SK-N-SH treated with all-trans-retinoic acid at 6 μM for 48 hours (cell line): ENCODE measurements at regions not wholly inside any gene's neighbourhood (a gene's known extent, or its start where the extent isn't known, plus 50 kb on each side); places are given as distances from the start of the nearest gene placed in this dataset.

Source experiments
- ATAC-seq: fragments of 200-7000 bp; cut with Tn5 transposase; 3 replicates; pipeline ENCODE4 v1.9.1; 2020; ENCODE audit warnings: mild to moderate bottlenecking, moderate library complexity
- BACH2 ChIP-seq: fragments of 250-450 bp; sonication (Bioruptor Pico); IDR thresholded peaks from 2 replicates; pipeline ENCODE4 v1.9.0; 2021; ENCODE audit warnings: mild to moderate bottlenecking, borderline replicate concordance
- CSDC2 ChIP-seq: fragments of 250-450 bp; sonication (Bioruptor Pico); IDR thresholded peaks from 2 replicates; pipeline ENCODE4 v1.5.0; 2020; ENCODE audit warnings: mild to moderate bottlenecking, moderate library complexity
- ESRRG ChIP-seq: fragments of 250-450 bp; sonication (Bioruptor Pico); IDR thresholded peaks from 2 replicates; pipeline ENCODE4 v1.6.1; 2021; ENCODE audit warnings: mild to moderate bottlenecking
- GLIS3 ChIP-seq: fragments of 250-450 bp; sonication (Bioruptor Pico); IDR thresholded peaks from 2 replicates; pipeline ENCODE4 v1.5.0; 2020; ENCODE audit warnings: mild to moderate bottlenecking, moderate library complexity
- ISL1 ChIP-seq: fragments of 250-450 bp; sonication (Bioruptor Pico); IDR thresholded peaks from 2 replicates; pipeline ENCODE4 v2.1.2; 2022; ENCODE audit warnings: mild to moderate bottlenecking, moderate library complexity
- OSR1 ChIP-seq: fragments of 250-450 bp; sonication (Bioruptor Pico); IDR thresholded peaks from 2 replicates; pipeline ENCODE4 v1.8.0; 2022; ENCODE audit warnings: moderate library complexity, mild to moderate bottlenecking, inconsistent platforms
- PPARA ChIP-seq: fragments of 250-450 bp; sonication (Bioruptor Pico); IDR thresholded peaks from 2 replicates; pipeline ENCODE4 v1.5.0; 2020; ENCODE audit warnings: mild to moderate bottlenecking, borderline replicate concordance
- RARB ChIP-seq: fragments of 250-450 bp; sonication (Bioruptor Pico); IDR thresholded peaks from 2 replicates; pipeline ENCODE4 v1.8.0; 2021; ENCODE audit warnings: mild to moderate bottlenecking, moderate library complexity
- SNAI2 ChIP-seq: fragments of 250-450 bp; sonication (Bioruptor Pico); IDR thresholded peaks from 2 replicates; pipeline ENCODE4 v1.5.0; 2020; ENCODE audit warnings: mild to moderate bottlenecking, moderate library complexity
- TCF4 ChIP-seq: fragments of 250-450 bp; sonication (Bioruptor Pico); IDR thresholded peaks from 2 replicates; pipeline ENCODE4 v1.8.0; 2021; ENCODE audit warnings: mild to moderate bottlenecking, moderate library complexity, borderline replicate concordance
- TOX ChIP-seq: fragments of 250-450 bp; sonication (Bioruptor Pico); IDR thresholded peaks from 2 replicates; pipeline ENCODE4 v1.8.0; 2021; ENCODE audit warnings: mild to moderate bottlenecking, moderate library complexity, borderline replicate concordance
- ZC3H10 ChIP-seq: fragments of 250-450 bp; sonication (Bioruptor Pico); IDR thresholded peaks from 2 replicates; pipeline ENCODE4 v1.5.1; 2021; ENCODE audit warnings: mild to moderate bottlenecking, moderate library complexity
- ZFP3 ChIP-seq: fragments of 250-450 bp; sonication (Bioruptor Pico); IDR thresholded peaks from 2 replicates; pipeline ENCODE4 v1.5.0; 2020; ENCODE audit warnings: mild to moderate bottlenecking, moderate library complexity
- ZFP30 ChIP-seq: fragments of 450-650 bp; formaldehyde crosslinking; IDR thresholded peaks from 2 replicates; pipeline ENCODE4 v1.5.0; 2022; ENCODE audit warnings: mild to moderate bottlenecking, moderate library complexity
- ZNF565 ChIP-seq: fragments of 450-650 bp; formaldehyde crosslinking; conservative IDR thresholded peaks from 2 replicates; pipeline ENCODE4 v1.5.0; 2020; ENCODE audit warnings: low read depth, mild to moderate bottlenecking, moderate library complexity
- ZNF70 ChIP-seq: fragments of 450-650 bp; formaldehyde crosslinking; IDR thresholded peaks from 2 replicates; pipeline ENCODE4 v1.5.0; 2020; ENCODE audit warnings: mild to moderate bottlenecking, moderate library complexity
- ZNF8 ChIP-seq: fragments of 450-650 bp; formaldehyde crosslinking; IDR thresholded peaks from 2 replicates; pipeline ENCODE4 v1.5.0; 2020; ENCODE audit warnings: mild to moderate bottlenecking, moderate library complexity
- TF ChIP-seq, protein P1 (sequence below): fragments of 250-450 bp; sonication (Bioruptor Pico); IDR thresholded peaks from 2 replicates; pipeline ENCODE4 v1.8.0; 2020; ENCODE audit warnings: mild to moderate bottlenecking, moderate library complexity, borderline replicate concordance
- TF ChIP-seq, protein P2 (sequence below): fragments of 250-450 bp; sonication (Bioruptor Pico); IDR thresholded peaks from 2 replicates; pipeline ENCODE4 v1.5.1; 2021; ENCODE audit warnings: mild to moderate bottlenecking, moderate library complexity
- TF ChIP-seq, protein P3 (sequence below): fragments of 250-450 bp; sonication (Bioruptor Pico); IDR thresholded peaks from 2 replicates; pipeline ENCODE4 v1.5.0; 2020; ENCODE audit warnings: mild to moderate bottlenecking, moderate library complexity
- TF ChIP-seq, protein P4 (sequence below): fragments of 250-450 bp; sonication (Bioruptor Pico); IDR thresholded peaks from 2 replicates; pipeline ENCODE4 v1.5.1; 2020; ENCODE audit warnings: low read depth, mild to moderate bottlenecking, moderate library complexity

DNA sequence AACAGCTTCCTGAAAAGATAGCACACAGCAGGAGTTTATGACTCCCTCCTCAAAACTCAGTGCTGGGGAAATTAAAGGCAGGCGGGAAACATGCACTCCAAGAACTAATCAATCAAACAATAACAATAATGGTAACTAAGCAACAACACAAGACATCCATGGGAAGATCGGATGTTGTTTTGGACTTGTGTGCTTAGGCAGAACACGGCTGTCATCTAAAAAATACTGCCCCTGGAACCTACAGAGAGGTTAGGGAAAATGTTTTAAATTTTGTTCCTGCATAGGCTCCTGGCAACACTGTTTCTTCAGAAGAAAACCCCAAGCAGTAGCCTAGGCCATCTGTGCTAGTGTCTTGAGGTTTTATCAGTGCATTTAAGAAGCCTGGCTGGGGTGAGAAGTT is 1378.2 kb downstream of the STIM2 start (continued):
- TF ChIP-seq, protein P1, sequence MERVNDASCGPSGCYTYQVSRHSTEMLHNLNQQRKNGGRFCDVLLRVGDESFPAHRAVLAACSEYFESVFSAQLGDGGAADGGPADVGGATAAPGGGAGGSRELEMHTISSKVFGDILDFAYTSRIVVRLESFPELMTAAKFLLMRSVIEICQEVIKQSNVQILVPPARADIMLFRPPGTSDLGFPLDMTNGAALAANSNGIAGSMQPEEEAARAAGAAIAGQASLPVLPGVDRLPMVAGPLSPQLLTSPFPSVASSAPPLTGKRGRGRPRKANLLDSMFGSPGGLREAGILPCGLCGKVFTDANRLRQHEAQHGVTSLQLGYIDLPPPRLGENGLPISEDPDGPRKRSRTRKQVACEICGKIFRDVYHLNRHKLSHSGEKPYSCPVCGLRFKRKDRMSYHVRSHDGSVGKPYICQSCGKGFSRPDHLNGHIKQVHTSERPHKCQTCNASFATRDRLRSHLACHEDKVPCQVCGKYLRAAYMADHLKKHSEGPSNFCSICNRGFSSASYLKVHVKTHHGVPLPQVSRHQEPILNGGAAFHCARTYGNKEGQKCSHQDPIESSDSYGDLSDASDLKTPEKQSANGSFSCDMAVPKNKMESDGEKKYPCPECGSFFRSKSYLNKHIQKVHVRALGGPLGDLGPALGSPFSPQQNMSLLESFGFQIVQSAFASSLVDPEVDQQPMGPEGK (CRISPR knock-in tag), result no peak
- TF ChIP-seq RARB, result no peak

DNA sequence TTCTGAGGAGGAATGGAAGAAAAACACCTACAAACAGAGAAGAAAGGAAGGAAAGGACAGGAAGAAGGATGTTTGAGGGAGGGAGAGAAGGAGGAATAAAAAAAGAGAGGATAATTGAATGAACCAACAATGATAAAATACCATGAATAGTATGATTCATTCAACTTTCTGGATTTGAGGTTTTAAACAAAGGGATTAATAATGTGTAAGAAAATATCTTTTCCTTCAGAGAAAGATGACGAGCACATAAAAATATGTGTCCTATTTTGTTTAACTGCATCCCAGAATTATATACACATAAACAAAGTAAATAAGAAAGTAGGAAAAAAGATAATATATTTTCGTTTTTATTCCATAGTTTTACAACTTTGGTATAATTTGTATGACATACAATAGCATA is 1380.4 kb downstream of the STIM2 start:
- TF ChIP-seq ZFP30 (CRISPR knock-in tag), result no peak
- no peak for TF ChIP-seq ZNF8
- TF ChIP-seq, protein P1 (CRISPR knock-in tag), result no peak
- TF ChIP-seq PPARA (CRISPR knock-in tag), result no peak
- no peak for TF ChIP-seq OSR1 (CRISPR knock-in tag)
- TF ChIP-seq BACH2 (CRISPR knock-in tag), result no peak
- no peak for TF ChIP-seq ZFP3 (CRISPR knock-in tag)
- TF ChIP-seq, protein P2, sequence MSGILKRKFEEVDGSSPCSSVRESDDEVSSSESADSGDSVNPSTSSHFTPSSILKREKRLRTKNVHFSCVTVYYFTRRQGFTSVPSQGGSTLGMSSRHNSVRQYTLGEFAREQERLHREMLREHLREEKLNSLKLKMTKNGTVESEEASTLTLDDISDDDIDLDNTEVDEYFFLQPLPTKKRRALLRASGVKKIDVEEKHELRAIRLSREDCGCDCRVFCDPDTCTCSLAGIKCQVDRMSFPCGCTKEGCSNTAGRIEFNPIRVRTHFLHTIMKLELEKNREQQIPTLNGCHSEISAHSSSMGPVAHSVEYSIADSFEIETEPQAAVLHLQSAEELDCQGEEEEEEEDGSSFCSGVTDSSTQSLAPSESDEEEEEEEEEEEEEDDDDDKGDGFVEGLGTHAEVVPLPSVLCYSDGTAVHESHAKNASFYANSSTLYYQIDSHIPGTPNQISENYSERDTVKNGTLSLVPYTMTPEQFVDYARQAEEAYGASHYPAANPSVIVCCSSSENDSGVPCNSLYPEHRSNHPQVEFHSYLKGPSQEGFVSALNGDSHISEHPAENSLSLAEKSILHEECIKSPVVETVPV (CRISPR knock-in tag), result no peak
- ATAC-seq, result peak; percentile 53

DNA sequence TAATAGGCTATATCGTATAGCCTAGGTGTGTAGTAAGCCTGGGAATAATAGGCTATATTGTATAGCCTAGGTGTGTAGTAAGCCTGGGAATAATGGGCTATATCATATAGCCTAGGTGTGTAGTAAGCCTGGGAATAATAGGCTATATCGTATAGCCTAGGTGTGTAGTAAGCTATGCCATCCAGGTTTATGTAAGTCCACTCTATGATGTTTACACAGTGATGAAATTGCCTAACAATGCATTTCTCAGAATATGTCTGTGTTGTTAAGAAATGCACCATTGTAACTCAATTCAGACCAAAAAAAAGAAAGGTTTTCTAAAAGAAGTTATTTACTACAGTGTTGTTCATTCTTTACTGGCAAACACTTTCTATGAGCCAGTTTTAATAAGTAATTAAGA is 1387.2 kb downstream of the STIM2 start:
- no peak; the same call in 2 of the 3 replicates for ATAC-seq
- TF ChIP-seq ESRRG, result no peak
- no peak for TF ChIP-seq ZNF70 (CRISPR knock-in tag)
- no peak for TF ChIP-seq ZC3H10 (CRISPR knock-in tag)

DNA sequence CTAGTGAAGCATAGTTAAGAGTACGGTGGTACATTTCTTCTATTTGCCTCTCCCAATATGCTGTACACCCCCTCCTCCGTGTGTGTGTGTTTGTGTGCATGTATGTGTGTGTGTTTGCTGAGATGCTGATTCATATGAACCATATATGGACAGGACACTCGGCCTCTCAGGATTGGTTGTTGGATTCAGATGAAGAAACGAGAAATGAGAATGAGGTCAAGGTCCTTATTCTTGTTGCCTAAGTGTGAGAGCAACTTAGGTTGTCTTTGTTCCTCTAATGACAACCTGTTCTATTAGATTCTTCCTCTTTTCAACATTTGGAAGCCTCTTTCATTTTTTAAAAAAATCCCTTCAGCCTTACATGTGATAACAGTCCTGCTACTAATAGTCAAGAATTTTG is 1387.6 kb downstream of the STIM2 start:
- TF ChIP-seq RARB (no peak), PPARA (CRISPR knock-in tag) (no peak)
- ATAC-seq, result no peak

DNA sequence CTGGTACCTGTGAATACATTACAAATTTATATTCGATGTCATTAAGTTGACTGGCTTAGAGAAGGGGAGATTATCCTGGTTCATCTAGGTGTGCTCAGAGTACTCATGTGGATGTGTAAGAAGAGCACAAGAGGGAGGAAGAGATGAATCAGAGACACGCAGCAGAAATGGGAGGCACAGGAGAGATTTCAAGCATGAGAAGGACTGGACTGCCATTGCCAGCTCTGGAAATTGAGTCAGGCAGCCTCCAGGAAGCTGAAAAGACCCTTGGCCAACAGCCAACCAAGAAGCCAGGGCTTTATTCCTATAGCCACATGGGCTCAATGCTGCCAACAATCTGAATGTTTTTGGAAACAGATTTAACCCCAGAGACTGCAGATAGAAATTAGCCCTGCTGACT is 1390.0 kb downstream of the STIM2 start:
- no peak for ATAC-seq
- TF ChIP-seq ZNF70 (CRISPR knock-in tag), result no peak
- TF ChIP-seq BACH2 (CRISPR knock-in tag), result no peak
- TF ChIP-seq, protein P3, sequence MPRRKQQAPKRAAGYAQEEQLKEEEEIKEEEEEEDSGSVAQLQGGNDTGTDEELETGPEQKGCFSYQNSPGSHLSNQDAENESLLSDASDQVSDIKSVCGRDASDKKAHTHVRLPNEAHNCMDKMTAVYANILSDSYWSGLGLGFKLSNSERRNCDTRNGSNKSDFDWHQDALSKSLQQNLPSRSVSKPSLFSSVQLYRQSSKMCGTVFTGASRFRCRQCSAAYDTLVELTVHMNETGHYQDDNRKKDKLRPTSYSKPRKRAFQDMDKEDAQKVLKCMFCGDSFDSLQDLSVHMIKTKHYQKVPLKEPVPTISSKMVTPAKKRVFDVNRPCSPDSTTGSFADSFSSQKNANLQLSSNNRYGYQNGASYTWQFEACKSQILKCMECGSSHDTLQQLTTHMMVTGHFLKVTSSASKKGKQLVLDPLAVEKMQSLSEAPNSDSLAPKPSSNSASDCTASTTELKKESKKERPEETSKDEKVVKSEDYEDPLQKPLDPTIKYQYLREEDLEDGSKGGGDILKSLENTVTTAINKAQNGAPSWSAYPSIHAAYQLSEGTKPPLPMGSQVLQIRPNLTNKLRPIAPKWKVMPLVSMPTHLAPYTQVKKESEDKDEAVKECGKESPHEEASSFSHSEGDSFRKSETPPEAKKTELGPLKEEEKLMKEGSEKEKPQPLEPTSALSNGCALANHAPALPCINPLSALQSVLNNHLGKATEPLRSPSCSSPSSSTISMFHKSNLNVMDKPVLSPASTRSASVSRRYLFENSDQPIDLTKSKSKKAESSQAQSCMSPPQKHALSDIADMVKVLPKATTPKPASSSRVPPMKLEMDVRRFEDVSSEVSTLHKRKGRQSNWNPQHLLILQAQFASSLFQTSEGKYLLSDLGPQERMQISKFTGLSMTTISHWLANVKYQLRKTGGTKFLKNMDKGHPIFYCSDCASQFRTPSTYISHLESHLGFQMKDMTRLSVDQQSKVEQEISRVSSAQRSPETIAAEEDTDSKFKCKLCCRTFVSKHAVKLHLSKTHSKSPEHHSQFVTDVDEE (CRISPR knock-in tag), result no peak
- no peak for TF ChIP-seq ZFP30 (CRISPR knock-in tag)
- TF ChIP-seq ISL1 (CRISPR knock-in tag), result no peak
- TF ChIP-seq SNAI2, result no peak
- TF ChIP-seq TCF4 (CRISPR knock-in tag), result no peak
- TF ChIP-seq ZNF8, result no peak
- TF ChIP-seq CSDC2 (CRISPR knock-in tag), result no peak

DNA sequence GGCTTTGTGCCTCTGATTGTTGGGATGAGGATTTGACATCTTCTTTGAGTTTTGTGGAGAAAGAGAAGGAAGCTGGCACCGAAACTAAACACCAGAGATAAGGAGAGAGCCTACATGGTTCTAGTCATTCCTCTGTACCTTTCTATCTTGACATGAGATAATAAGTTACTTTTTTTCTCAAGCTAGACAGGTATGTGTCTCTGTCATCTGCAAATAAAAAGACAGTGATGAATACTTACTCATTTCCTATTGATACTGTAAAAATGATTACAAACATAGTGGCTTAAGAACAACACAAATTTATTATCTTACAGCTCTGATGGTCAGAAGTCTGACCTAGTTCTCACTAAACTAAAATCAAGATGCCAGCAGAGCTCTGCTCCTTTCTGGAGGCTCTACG is 1391.2 kb downstream of the STIM2 start:
- ATAC-seq, result no peak
- no peak for TF ChIP-seq ZC3H10 (CRISPR knock-in tag)
- TF ChIP-seq ESRRG, result no peak
- TF ChIP-seq RARB, result no peak
- no peak for TF ChIP-seq CSDC2 (CRISPR knock-in tag)
- no peak for TF ChIP-seq BACH2 (CRISPR knock-in tag)
- no peak for TF ChIP-seq TOX (CRISPR knock-in tag)
- TF ChIP-seq, protein P2 (CRISPR knock-in tag), result no peak
- TF ChIP-seq, protein P4, sequence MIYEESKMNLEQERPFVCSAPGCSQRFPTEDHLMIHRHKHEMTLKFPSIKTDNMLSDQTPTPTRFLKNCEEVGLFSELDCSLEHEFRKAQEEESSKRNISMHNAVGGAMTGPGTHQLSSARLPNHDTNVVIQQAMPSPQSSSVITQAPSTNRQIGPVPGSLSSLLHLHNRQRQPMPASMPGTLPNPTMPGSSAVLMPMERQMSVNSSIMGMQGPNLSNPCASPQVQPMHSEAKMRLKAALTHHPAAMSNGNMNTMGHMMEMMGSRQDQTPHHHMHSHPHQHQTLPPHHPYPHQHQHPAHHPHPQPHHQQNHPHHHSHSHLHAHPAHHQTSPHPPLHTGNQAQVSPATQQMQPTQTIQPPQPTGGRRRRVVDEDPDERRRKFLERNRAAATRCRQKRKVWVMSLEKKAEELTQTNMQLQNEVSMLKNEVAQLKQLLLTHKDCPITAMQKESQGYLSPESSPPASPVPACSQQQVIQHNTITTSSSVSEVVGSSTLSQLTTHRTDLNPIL (CRISPR knock-in tag), result no peak
- TF ChIP-seq ZNF70 (CRISPR knock-in tag), result no peak
- TF ChIP-seq GLIS3, result no peak
- TF ChIP-seq ZNF565 (CRISPR knock-in tag), result no peak
